OCI-LY3 (cell line): ENCODE measurements at regions not wholly inside any gene's neighbourhood (a gene's known extent, or its start where the extent isn't known, plus 50 kb on each side); places are given as distances from the start of the nearest gene placed in this dataset.
"Not testable (repeated sequence)": the region's sequence is repeated elsewhere in the genome, so short reads cannot be mapped to it uniquely, and the experiment has no call there.

Experiments used
- H2AFZ ChIP-seq: fragments of 200-600, 300-600 bp; shearing (Covaris generic); 2 replicates; pipeline ENCODE4 v1.6.0; 2014; ENCODE audit warnings: antibody characterized with exemption, low read depth, low read length
- H3K27ac ChIP-seq: fragments of 200-600, 300-600 bp; sonication (generic); 2 replicates; pipeline ENCODE4 v1.5.1; 2014; ENCODE audit warnings: mild to moderate bottlenecking, low read length, moderate library complexity, mixed read lengths
- H3K27me3 ChIP-seq: fragments of 200-600, 300-600 bp; sonication (generic); 2 replicates; pipeline ENCODE4 v1.6.1; 2014; ENCODE audit warnings: low read depth, low read length, mixed read lengths
- H3K36me3 ChIP-seq: fragments of 200-600, 300-600 bp; sonication (generic); replicated peaks from 2 replicates; pipeline ENCODE3; 2014; ENCODE audit warnings: low read depth, low read length, mixed read lengths
- H3K4me1 ChIP-seq: fragments of 300-600, 200-600 bp; sonication (generic); 2 replicates; pipeline ENCODE4 v1.6.1; 2014; ENCODE audit warnings: low read length, mixed read lengths
- H3K4me2 ChIP-seq: fragments of 200-600, 300-600 bp; sonication (generic); 2 replicates; pipeline ENCODE4 v1.6.1; 2014; ENCODE audit warnings: low read length, mixed read lengths
- H3K4me3 ChIP-seq: fragments of 300-600, 200-600 bp; sonication (generic); 2 replicates; pipeline ENCODE4 v1.5.1; 2014; ENCODE audit warnings: antibody characterized with exemption, mild to moderate bottlenecking, low read length, moderate library complexity
- H3K79me2 ChIP-seq: fragments of 300-600, 200-600 bp; shearing (Covaris generic); 2 replicates; pipeline ENCODE4 v1.6.1; 2014; ENCODE audit warnings: mild to moderate bottlenecking, low read length, mixed read lengths
- H3K9ac ChIP-seq: fragments of 300-600, 200-600 bp; shearing (Covaris generic); 2 replicates; pipeline ENCODE4 v1.6.0; 2014; ENCODE audit warnings: mild to moderate bottlenecking, low read length, moderate library complexity
- H3K9me3 ChIP-seq: fragments of 200-600, 300-600 bp; shearing (Covaris generic); 2 replicates; pipeline ENCODE4 v1.6.1; 2014; ENCODE audit warnings: low read length, mixed read lengths; ENCODE audit not compliant: insufficient read depth
- H4K20me1 ChIP-seq: fragments of 200-600, 300-600 bp; sonication (generic); 2 replicates; pipeline ENCODE4 v1.6.1; 2016; ENCODE audit warnings: low read length, mixed read lengths; ENCODE audit not compliant: insufficient read depth
- EZH2phosphoT487 ChIP-seq: fragments of 200-600 bp; shearing (Covaris generic); IDR thresholded peaks from 2 replicates; pipeline ENCODE4 v1.6.1; 2018; ENCODE audit warnings: antibody characterized with exemption, mixed run types, low read depth
- TF ChIP-seq, protein P1 (sequence below): fragments of 200-600, 300-600 bp; sonication (generic); IDR thresholded peaks from 2 replicates; pipeline ENCODE4 v1.5.1; 2014; ENCODE audit warnings: antibody characterized with exemption, low read length, low read depth

DNA sequence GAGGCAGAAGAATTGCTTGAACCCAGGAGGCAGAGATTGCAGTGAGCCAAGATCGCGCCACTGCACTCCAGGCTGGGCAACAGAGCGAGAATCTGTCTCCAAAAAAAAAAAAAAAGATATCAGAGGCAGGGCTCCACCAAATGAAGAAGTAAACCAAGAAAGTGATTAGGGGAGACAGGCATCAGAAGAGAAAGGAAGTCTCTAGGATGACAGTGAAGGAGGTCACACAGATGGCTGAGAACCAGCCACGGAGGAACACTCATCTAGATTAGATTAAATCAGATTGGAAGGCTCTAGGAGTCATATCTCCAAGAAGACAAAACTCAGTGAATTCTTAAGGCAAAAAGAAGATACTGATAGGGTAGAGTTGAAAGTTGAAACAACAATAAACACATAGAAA, 102.2 kb upstream of the CCDC28A start:
- Histone ChIP-seq H3K9me3 (no peaks in the 10 kb centered on the region), H3K27me3 (no peaks in the 10 kb centered on the region), H2AFZ (no peak overlapping the region), H4K20me1 (no peaks in the 10 kb centered on the region), H3K9ac (no peak overlapping the region), H3K4me3 (no peak overlapping the region), H3K4me2 (no peak overlapping the region), H3K27ac (no peak overlapping the region), H3K4me1 (no peaks in the 10 kb centered on the region), H3K36me3 (no peaks in the 10 kb centered on the region), H3K79me2 (no peaks in the 10 kb centered on the region)
- TF ChIP-seq, protein P1, sequence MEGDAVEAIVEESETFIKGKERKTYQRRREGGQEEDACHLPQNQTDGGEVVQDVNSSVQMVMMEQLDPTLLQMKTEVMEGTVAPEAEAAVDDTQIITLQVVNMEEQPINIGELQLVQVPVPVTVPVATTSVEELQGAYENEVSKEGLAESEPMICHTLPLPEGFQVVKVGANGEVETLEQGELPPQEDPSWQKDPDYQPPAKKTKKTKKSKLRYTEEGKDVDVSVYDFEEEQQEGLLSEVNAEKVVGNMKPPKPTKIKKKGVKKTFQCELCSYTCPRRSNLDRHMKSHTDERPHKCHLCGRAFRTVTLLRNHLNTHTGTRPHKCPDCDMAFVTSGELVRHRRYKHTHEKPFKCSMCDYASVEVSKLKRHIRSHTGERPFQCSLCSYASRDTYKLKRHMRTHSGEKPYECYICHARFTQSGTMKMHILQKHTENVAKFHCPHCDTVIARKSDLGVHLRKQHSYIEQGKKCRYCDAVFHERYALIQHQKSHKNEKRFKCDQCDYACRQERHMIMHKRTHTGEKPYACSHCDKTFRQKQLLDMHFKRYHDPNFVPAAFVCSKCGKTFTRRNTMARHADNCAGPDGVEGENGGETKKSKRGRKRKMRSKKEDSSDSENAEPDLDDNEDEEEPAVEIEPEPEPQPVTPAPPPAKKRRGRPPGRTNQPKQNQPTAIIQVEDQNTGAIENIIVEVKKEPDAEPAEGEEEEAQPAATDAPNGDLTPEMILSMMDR, result no peak
- no peak for TF ChIP-seq EZH2phosphoT487

DNA sequence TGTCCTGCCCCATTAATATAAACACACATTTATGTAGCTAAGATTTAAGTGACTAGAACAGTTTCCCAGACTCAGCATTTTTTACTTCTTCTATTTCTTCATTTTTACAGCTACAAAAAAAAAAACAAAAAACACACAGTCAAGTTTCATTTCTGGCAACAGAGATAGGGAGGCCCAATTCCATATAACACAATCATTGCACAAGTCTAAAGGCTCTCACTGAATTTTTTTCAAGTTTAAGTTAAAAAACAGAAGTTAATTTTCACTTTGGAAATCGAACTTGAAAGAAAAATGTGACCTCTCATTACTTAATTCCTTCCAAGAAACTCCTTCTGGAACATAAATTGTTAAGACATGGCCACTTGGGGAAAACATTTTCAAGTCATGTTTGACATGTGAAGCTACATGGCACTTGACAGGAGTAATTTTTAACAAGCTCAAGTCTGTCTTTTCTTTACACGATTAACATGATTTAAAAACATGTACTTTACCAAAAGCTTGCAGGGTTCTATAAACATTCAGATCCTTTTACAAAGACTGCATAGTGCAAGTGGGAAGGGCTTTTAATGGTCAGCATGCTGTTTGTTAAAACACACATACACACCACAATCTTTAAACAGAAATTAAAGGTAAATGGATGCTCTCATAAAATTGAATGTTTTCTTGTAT, 100.1 kb upstream of the CCDC28A start:
- no peak overlapping the region for H3K9ac ChIP-seq

DNA sequence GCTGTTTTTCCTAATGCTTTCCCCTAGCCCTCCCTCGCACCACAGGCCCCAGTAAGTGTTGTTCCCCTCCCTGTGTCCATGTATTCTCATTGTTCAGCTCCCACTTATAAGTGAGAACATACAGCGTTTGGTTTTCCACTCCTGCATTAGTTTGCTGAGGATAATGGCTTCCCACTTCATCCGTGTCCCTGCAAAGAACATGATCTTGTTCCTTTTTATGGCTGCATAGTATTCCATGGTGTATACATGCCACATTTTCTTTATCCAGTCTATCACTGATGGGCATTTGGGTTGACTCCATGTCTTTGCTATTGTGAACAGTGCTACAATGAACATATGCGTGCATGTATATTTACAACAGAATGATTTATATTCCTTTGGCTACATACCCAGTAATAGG, 99.1 kb upstream of the CCDC28A start:
- H3K36me3 ChIP-seq, H3K9me3 ChIP-seq, H3K27ac ChIP-seq, H3K4me1 ChIP-seq, H3K9ac ChIP-seq, H2AFZ ChIP-seq, H3K27me3 ChIP-seq, H3K4me2 ChIP-seq, H4K20me1 ChIP-seq, H3K4me3 ChIP-seq, H3K79me2 ChIP-seq: not testable (repeated sequence)

More for the DNA sequence above, 100.1 kb upstream of the CCDC28A start:
- 0 out of 2 replicates have a peak overlapping the region, but pooled peaks have one; percentile 3 for H3K4me2 ChIP-seq
- TF ChIP-seq, protein P1, result no peak
- no peak for TF ChIP-seq EZH2phosphoT487
- H2AFZ ChIP-seq, result peak overlapping the region; percentile 1; the same call in 1 of the 2 replicates
- no peaks in the 10 kb centered on the region for H3K27me3 ChIP-seq
- no peak overlapping the region for H3K4me3 ChIP-seq
- no peak overlapping the region for H3K27ac ChIP-seq
- H4K20me1 ChIP-seq, result no peaks in the 10 kb centered on the region
- H3K36me3 ChIP-seq, result no peaks in the 10 kb centered on the region
- no peaks in the 10 kb centered on the region for H3K9me3 ChIP-seq
- H3K4me1 ChIP-seq, result no peaks in the 10 kb centered on the region
- no peaks in the 10 kb centered on the region for H3K79me2 ChIP-seq

DNA sequence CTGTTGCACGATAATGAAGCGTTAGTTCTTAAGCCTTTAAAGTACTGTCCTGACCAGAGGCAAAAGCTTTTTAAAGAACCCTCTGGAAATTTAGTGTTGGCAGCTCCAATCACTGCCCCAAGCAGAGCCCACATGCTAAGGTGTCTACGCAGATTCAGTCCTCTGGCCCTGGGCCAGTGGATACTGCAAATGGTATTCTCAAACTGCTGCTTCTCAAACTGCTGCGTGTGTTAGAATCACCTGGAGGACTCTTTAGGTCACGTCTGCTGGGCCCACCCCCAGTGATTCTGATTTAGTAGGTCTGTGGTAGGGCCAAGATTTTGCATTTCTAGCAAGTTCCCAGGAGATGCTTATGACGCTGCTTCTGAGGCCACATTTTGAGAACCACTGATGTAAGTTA, 96.0 kb upstream of the CCDC28A start:
- Histone ChIP-seq H3K36me3 (no peaks in the 10 kb centered on the region), H3K4me2 (no peak overlapping the region), H2AFZ (no peak overlapping the region), H3K27ac (no peak overlapping the region), H3K4me1 (no peaks in the 10 kb centered on the region), H3K4me3 (no peak overlapping the region), H3K27me3 (no peaks in the 10 kb centered on the region), H3K79me2 (no peaks in the 10 kb centered on the region), H3K9ac (no peak overlapping the region), H4K20me1 (no peaks in the 10 kb centered on the region), H3K9me3 (no peaks in the 10 kb centered on the region)
- TF ChIP-seq, protein P1, result no peak
- no peak for TF ChIP-seq EZH2phosphoT487
